Upper lobe of right lung (tissue), 1 donor: ENCODE measurements at regions not wholly inside any gene's neighbourhood (a gene's known extent, or its start where the extent isn't known, plus 50 kb on each side); places are given as distances from the start of the nearest gene placed in this dataset.

Experiments used
- ATAC-seq: fragments of 200-7000 bp; cut with Tn5 transposase; one replicate; pipeline ENCODE4 v1.9.1; 2020; ENCODE audit warnings: mild to moderate bottlenecking, moderate library complexity
- DNase-seq: peaks from one replicate; pipeline ENCODE4 v3.0.0-alpha.2; 2020
- H3K27ac ChIP-seq: fragments of 200-600 bp; one replicate; pipeline ENCODE4 v1.8.0; 2022
- H3K27me3 ChIP-seq: fragments of 200-600 bp; one replicate; pipeline ENCODE4 v1.8.0; 2022; ENCODE audit warnings: mild to moderate bottlenecking
- H3K36me3 ChIP-seq: fragments of 200-600 bp; one replicate; pipeline ENCODE4 v1.8.0; 2022
- H3K4me1 ChIP-seq: fragments of 200-600 bp; one replicate; pipeline ENCODE4 v1.8.0; 2022
- H3K4me3 ChIP-seq: fragments of 200-600 bp; one replicate; pipeline ENCODE4 v1.8.0; 2022; ENCODE audit warnings: mild to moderate bottlenecking
- H3K9me3 ChIP-seq: fragments of 200-600 bp; one replicate; pipeline ENCODE4 v1.8.0; 2022
- CTCF ChIP-seq: fragments of 200-600 bp; IDR thresholded peaks from one replicate; pipeline ENCODE4 v1.8.0; 2022; ENCODE audit warnings: antibody characterized with exemption
- intact Hi-C: fragments of 100-400 bp; cut with DNase I; formaldehyde crosslinking; loops from one replicate; pipeline ENCODE4 v1.11.0; 2022
- donor health status: DM: no; HTN: yes; CAD: no; lungs with severe emphysema.

GRCh38 chr3:152754303-152754702, 80.6 kb upstream of the P2RY1 start:
- Histone ChIP-seq H3K27me3 (no peaks in the 10 kb centered on the region), H3K27ac (no peak overlapping the region), H3K9me3 (peaks cover 12% of the 10 kb centered on the region), H3K36me3 (no peaks in the 10 kb centered on the region), H3K4me3 (no peak overlapping the region), H3K4me1 (no peaks in the 10 kb centered on the region)
- no peak for DNase-seq
- TF ChIP-seq CTCF = no peak
- intact Hi-C loops = no loop called here
- no peak for ATAC-seq

GRCh38 chr3:152756807-152757206, 78.1 kb upstream of the P2RY1 start:
- Histone ChIP-seq H3K4me3 (no peak overlapping the region), H3K36me3 (no peaks in the 10 kb centered on the region), H3K9me3 (no peaks in the 10 kb centered on the region), H3K27me3 (no peaks in the 10 kb centered on the region), H3K4me1 (no peaks in the 10 kb centered on the region), H3K27ac (no peak overlapping the region)
- DNase-seq (no peak), ATAC-seq (no peak)
- intact Hi-C loops = no loop called here
- no peak for TF ChIP-seq CTCF

GRCh38 chr3:152760024-152760563, 74.8 kb upstream of the P2RY1 start:
- H3K27ac ChIP-seq = no peak overlapping the region
- intact Hi-C loops = no loop called here

GRCh38 chr3:152760591-152760990, 74.3 kb upstream of the P2RY1 start:
- H3K4me3 ChIP-seq = no peak overlapping the region
- ATAC-seq = no peak
- no peak for TF ChIP-seq CTCF
- DNase-seq = no peak
- H3K36me3 ChIP-seq = no peaks in the 10 kb centered on the region
- H3K4me1 ChIP-seq = no peaks in the 10 kb centered on the region
- H3K9me3 ChIP-seq = no peaks in the 10 kb centered on the region
- H3K27ac ChIP-seq = no peak overlapping the region
- intact Hi-C loops = no loop called here
- no peaks in the 10 kb centered on the region for H3K27me3 ChIP-seq

More at GRCh38 chr3:152760024-152760563, 74.8 kb upstream of the P2RY1 start:
- ATAC-seq (no peak), DNase-seq (no peak)
- Histone ChIP-seq H3K27me3 (no peaks in the 10 kb centered on the region), H3K4me1 (no peaks in the 10 kb centered on the region), H3K36me3 (no peaks in the 10 kb centered on the region), H3K4me3 (no peak overlapping the region), H3K9me3 (no peaks in the 10 kb centered on the region)
- TF ChIP-seq CTCF = no peak

GRCh38 chr3:152768478-152768877, 66.5 kb upstream of the P2RY1 start:
- DNase-seq (no peak), ATAC-seq (no peak)
- intact Hi-C loops = no loop called here
- Histone ChIP-seq H3K4me3 (no peak overlapping the region), H3K4me1 (peaks cover 7% of the 10 kb centered on the region), H3K27ac (no peak overlapping the region), H3K27me3 (no peaks in the 10 kb centered on the region), H3K36me3 (no peaks in the 10 kb centered on the region), H3K9me3 (no peaks in the 10 kb centered on the region)
- no peak for TF ChIP-seq CTCF

GRCh38 chr3:152769523-152769922, 65.4 kb upstream of the P2RY1 start:
- Histone ChIP-seq H3K4me3 (no peak overlapping the region), H3K27ac (no peak overlapping the region), H3K4me1 (peaks cover 7% of the 10 kb centered on the region), H3K27me3 (no peaks in the 10 kb centered on the region), H3K9me3 (no peaks in the 10 kb centered on the region), H3K36me3 (no peaks in the 10 kb centered on the region)
- peak; percentile 56 for ATAC-seq
- no peak for DNase-seq
- no peak for TF ChIP-seq CTCF
- intact Hi-C loops = no loop called here
